Gastrocnemius medialis (tissue), 4 donors: ENCODE measurements at regions not wholly inside any gene's neighbourhood (a gene's known extent, or its start where the extent isn't known, plus 50 kb on each side); places are given as distances from the start of the nearest gene placed in this dataset.

Source experiments
- POLR2A ChIP-seq, 2 donors: fragments of 450-650 bp; IDR thresholded peaks; one replicate each; pipeline ENCODE4 v1.6.1; 2017; ENCODE audit warnings: antibody characterized with exemption in 2 of 2, mild to moderate bottlenecking in 2 of 2, moderate library complexity in 2 of 2
- TF ChIP-seq, protein P1 (sequence below), 5 experiments: fragments of 450-650 bp in 3 of 5; fragments of 200-600 bp in 2 of 5; sonication (generic) in 2 of 5; IDR thresholded peaks in 4 of 5; conservative IDR thresholded peaks in 1 of 5; 1 replicate in 4 of 5; 2 replicates in 1 of 5; pipeline ENCODE4 v1.5.1; 2016 to 2019; ENCODE audit warnings: antibody characterized with exemption in 5 of 5, mild to moderate bottlenecking in 3 of 5, moderate library complexity in 3 of 5

DNA sequence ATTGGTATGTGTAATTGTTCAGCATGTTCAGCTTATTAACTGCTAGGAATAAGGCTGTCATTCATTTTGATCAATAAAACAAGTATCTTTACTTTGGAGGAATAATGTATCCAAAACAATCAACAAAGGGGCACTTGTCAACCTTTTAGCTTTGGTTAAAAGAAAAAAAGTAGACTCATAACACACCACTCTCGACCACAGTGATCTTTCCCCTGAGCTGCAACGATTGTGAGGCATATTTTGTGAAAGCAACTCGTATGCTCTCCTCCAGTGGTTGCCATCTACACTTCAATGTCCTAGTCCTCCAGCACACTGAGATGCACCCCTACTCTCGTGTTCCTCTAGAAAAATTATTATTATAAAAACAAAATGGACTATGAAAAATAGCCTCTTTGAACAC is 60.1 kb upstream of the PDE7B start:
- TF ChIP-seq, protein P1, sequence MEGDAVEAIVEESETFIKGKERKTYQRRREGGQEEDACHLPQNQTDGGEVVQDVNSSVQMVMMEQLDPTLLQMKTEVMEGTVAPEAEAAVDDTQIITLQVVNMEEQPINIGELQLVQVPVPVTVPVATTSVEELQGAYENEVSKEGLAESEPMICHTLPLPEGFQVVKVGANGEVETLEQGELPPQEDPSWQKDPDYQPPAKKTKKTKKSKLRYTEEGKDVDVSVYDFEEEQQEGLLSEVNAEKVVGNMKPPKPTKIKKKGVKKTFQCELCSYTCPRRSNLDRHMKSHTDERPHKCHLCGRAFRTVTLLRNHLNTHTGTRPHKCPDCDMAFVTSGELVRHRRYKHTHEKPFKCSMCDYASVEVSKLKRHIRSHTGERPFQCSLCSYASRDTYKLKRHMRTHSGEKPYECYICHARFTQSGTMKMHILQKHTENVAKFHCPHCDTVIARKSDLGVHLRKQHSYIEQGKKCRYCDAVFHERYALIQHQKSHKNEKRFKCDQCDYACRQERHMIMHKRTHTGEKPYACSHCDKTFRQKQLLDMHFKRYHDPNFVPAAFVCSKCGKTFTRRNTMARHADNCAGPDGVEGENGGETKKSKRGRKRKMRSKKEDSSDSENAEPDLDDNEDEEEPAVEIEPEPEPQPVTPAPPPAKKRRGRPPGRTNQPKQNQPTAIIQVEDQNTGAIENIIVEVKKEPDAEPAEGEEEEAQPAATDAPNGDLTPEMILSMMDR (IDR thresholded peaks at IDR 0.05 in 4 of 5, conservative IDR thresholded peaks at IDR 0.05 in 1 of 5), result no peak
- TF ChIP-seq POLR2A (IDR thresholded peaks at IDR 0.05), result no peak
